ENCODE measurements at regions not wholly inside any gene's neighbourhood (a gene's known extent, or its start where the extent isn't known, plus 50 kb on each side); places are given as distances from the start of the nearest gene placed in this dataset.

DNA sequence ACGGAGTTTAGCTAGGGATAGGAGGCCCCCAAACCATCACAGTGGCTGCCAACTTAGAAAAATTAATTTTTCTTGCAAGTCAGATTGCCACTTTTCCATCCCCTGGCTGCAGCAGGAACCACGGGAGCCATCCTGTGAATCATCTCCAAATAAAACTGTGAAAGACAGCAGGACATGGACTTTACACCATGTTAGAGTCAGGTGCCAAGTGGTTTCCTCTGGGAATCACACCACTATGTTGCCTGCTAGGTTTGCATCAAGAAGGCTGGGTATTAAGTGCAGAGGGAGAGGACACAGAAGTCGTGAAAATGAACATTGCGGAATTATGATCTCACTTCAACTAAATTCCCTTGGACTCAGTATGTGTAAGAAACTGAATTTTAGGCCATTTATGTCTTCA, 471.3 kb upstream of the GOT2 start:
- H3K9me3 Mint-ChIP-seq (ENCODE audit: unreplicated experiment): no peaks in the 10 kb centered on the region
- DNase-seq: no peak
- H3K4me3 Mint-ChIP-seq (ENCODE audit: unreplicated experiment): no peak overlapping the region
- H3K4me1 Mint-ChIP-seq (ENCODE audit: low read depth, unreplicated experiment): no peaks in the 10 kb centered on the region
- TF ChIP-seq, protein P1, sequence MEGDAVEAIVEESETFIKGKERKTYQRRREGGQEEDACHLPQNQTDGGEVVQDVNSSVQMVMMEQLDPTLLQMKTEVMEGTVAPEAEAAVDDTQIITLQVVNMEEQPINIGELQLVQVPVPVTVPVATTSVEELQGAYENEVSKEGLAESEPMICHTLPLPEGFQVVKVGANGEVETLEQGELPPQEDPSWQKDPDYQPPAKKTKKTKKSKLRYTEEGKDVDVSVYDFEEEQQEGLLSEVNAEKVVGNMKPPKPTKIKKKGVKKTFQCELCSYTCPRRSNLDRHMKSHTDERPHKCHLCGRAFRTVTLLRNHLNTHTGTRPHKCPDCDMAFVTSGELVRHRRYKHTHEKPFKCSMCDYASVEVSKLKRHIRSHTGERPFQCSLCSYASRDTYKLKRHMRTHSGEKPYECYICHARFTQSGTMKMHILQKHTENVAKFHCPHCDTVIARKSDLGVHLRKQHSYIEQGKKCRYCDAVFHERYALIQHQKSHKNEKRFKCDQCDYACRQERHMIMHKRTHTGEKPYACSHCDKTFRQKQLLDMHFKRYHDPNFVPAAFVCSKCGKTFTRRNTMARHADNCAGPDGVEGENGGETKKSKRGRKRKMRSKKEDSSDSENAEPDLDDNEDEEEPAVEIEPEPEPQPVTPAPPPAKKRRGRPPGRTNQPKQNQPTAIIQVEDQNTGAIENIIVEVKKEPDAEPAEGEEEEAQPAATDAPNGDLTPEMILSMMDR (IDR thresholded peaks at IDR 0.05; ENCODE audit: partially characterized antibody, unreplicated experiment): no peak
- H3K36me3 Mint-ChIP-seq (ENCODE audit: unreplicated experiment): no peaks in the 10 kb centered on the region
- H3K27me3 Mint-ChIP-seq (ENCODE audit: unreplicated experiment): no peaks in the 10 kb centered on the region
- H3K27ac Mint-ChIP-seq (ENCODE audit: unreplicated experiment): no peak overlapping the region

DNA sequence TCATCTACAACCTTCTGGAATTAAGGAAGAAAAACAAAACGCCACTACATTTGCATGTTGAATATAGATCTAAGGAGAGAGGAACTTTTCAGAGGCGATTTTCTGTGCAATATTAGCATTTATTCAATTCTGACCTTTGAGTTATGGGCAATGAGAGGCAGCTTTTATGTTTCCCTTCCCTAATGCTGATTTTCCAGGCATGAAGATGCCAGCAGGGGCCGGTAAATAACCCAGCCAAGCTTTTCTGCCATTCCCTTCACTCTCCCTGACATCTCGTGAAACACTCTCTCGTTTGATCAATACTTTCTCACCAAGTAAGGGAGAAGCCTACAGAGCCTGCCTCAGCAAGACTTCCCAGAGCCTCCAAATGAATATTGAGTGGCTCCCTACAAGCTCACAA, 470.5 kb upstream of the GOT2 start:
- TF ChIP-seq, protein P1 (IDR thresholded peaks at IDR 0.05; ENCODE audit: partially characterized antibody, unreplicated experiment): no peak
- H3K27ac Mint-ChIP-seq (ENCODE audit: unreplicated experiment): no peak overlapping the region
- no peak overlapping the region for H3K4me3 Mint-ChIP-seq (ENCODE audit: unreplicated experiment)
- DNase-seq: no peak
- no peaks in the 10 kb centered on the region for H3K36me3 Mint-ChIP-seq (ENCODE audit: unreplicated experiment)
- H3K4me1 Mint-ChIP-seq (ENCODE audit: low read depth, unreplicated experiment): no peaks in the 10 kb centered on the region
- H3K9me3 Mint-ChIP-seq (ENCODE audit: unreplicated experiment): no peaks in the 10 kb centered on the region
- no peaks in the 10 kb centered on the region for H3K27me3 Mint-ChIP-seq (ENCODE audit: unreplicated experiment)

DNA sequence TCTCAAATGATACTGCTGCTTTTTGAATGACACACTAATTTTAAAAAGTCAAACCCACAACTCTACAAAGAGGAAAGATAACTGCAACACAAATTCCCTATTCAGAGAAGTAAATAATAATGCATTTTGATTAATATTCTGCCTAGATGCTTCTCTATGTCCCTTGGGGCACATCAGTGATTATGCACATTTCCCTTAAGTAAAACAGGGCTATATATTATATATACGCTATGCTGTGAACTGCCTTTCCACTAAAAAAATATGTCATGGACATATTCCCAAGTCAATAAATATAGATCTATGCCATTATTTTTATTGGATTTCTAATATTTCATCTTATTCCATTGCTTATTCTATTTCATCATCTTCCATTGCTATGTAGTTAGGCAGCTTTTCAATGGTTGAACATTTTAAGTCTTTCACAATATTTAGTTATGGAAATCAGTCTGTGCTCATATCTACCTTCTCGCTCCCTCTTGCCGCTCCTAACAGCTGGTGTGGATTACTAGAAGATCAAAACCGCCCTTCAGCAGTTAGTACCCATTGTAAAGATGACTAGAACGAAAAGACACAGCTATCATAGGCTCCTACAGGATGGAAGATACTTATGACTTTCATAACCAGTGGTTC, 468.2 kb upstream of the GOT2 start:
- Mint-ChIP-seq H3K9me3 (ENCODE audit: unreplicated experiment) (no peaks in the 10 kb centered on the region), H3K36me3 (ENCODE audit: unreplicated experiment) (no peaks in the 10 kb centered on the region), H3K4me1 (ENCODE audit: low read depth, unreplicated experiment) (no peaks in the 10 kb centered on the region), H3K27me3 (ENCODE audit: unreplicated experiment) (no peaks in the 10 kb centered on the region), H3K27ac (ENCODE audit: unreplicated experiment) (no peak overlapping the region), H3K4me3 (ENCODE audit: unreplicated experiment) (no peak overlapping the region)
- TF ChIP-seq, protein P1 (IDR thresholded peaks at IDR 0.05; ENCODE audit: partially characterized antibody, unreplicated experiment): no peak
- DNase-seq: no peak

DNA sequence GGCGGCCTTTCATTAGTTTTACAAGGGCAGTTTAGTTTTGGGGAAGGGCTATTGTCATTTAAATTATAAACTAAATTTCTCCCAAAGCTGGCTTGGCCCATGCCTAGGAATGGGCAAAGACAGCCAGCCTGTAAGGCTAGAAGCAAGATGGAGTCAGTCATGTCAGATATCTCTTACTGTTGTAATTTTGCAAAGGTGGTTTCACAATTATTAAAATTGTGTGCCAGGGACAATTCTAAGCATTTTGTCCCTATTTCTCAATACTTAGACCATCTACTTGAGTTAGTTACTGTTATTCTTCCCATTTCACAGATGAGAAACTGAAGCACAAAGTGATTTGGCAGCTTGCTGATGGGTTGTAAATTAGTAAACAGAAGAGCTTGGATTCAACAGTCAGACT, 467.7 kb upstream of the GOT2 start:
- DNase-seq: no peak

DNA sequence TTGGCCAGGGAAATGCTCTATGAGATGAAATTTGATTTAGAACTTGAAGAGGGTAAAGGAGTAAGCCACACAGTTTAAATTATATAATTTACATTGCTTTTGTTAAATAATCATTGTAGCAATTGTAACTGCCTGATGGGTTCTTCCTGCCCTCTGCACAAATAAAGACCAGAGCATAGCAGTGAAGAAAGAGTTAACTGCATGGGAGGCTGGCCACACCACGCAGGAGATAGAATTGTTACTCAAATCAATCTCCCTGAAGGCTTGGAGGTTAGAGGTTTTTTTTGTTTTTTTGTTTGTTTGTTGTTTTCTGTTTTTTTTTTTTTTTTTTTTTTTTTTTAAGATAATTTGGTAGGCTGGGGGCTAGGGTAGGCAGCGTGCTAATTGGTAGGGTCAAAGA, 467.0 kb upstream of the GOT2 start:
- TF ChIP-seq, protein P1 (IDR thresholded peaks at IDR 0.05; ENCODE audit: partially characterized antibody, unreplicated experiment): no peak
- Mint-ChIP-seq H3K27ac (ENCODE audit: unreplicated experiment) (no peak overlapping the region), H3K27me3 (ENCODE audit: unreplicated experiment) (no peaks in the 10 kb centered on the region), H3K4me3 (ENCODE audit: unreplicated experiment) (no peak overlapping the region), H3K9me3 (ENCODE audit: unreplicated experiment) (no peaks in the 10 kb centered on the region), H3K4me1 (ENCODE audit: low read depth, unreplicated experiment) (no peaks in the 10 kb centered on the region), H3K36me3 (ENCODE audit: unreplicated experiment) (no peaks in the 10 kb centered on the region)
- no peak for DNase-seq

More for the DNA sequence above, 467.7 kb upstream of the GOT2 start:
- no peaks in the 10 kb centered on the region for H3K4me1 Mint-ChIP-seq (ENCODE audit: low read depth, unreplicated experiment)
- TF ChIP-seq, protein P1 (IDR thresholded peaks at IDR 0.05; ENCODE audit: partially characterized antibody, unreplicated experiment): no peak
- no peak overlapping the region for H3K4me3 Mint-ChIP-seq (ENCODE audit: unreplicated experiment)
- H3K27ac Mint-ChIP-seq (ENCODE audit: unreplicated experiment): no peak overlapping the region
- no peaks in the 10 kb centered on the region for H3K27me3 Mint-ChIP-seq (ENCODE audit: unreplicated experiment)
- H3K36me3 Mint-ChIP-seq (ENCODE audit: unreplicated experiment): no peaks in the 10 kb centered on the region
- H3K9me3 Mint-ChIP-seq (ENCODE audit: unreplicated experiment): no peaks in the 10 kb centered on the region

Data from glutamatergic neuron (in vitro differentiated cells).